ENCODE measurements at regions not wholly inside any gene's neighbourhood (a gene's known extent, or its start where the extent isn't known, plus 50 kb on each side); places are given as distances from the start of the nearest gene placed in this dataset.

DNA sequence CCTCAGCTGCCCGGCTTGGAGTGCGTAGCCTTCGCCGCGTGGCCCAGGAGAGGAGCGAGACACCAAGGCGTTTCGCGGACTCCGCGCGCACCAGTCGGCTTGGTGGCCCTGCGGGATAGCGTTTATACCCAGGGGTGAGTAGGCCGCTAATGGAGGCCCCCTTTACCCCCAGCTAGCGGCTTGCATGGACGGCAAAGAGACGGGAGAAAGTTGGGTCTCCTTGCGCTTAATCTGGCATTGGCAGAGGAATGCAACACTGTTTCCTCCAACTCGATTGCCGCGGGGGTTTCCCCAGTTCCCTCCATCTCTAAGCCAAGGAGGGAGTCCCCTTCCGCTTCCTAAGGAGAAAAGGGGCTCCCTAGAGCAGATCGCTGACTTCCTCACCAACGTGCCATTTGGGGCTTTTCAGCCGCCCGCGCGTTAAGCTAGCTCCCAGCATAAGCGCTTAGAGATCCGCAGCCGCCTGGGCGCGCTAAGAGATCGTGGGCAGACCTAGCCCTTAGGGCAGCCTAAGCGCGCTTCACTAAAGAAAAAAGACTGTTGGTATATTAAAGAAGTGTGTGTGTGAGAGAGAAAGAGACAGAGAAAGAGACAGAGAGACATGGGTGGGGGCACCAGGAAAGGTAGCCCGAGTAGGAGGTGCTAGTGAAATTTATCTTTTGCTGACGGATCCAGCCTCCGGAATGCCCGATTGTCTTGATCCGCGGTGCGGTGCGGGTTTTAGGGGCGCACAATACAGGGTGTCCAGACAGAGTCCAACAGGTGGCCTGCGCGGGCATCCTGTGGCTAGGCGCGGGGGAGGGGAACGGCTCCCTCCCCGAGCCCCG is 597.9 kb upstream of the SGCD start:
- no peak overlapping the region for H2AFZ ChIP-seq (ENCODE audit: low read depth, low read length)

DNA sequence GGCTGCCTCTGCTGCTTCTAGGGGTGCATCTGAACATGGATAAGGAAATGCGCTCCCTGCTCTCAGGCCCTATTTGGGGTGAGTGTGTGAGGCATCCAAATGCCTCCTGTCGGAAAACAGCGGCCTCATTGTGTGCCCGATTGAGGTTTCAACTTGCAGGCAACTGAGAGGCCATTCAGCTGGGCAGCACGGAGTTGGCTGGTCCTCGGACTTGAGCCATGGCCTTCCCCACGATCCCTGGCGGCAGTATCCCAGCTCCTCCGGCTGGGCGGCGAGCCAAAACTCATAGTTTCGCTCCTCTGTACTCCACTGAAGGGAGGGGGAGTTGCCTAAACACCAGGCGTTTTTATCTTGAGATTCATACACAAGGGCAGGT is 597.3 kb upstream of the SGCD start:
- TF ChIP-seq EZH2 (IDR thresholded peaks at IDR 0.05; ENCODE audit: borderline replicate concordance, low read depth, low read length, severe bottlenecking), result no peak
- TF ChIP-seq, protein P1, sequence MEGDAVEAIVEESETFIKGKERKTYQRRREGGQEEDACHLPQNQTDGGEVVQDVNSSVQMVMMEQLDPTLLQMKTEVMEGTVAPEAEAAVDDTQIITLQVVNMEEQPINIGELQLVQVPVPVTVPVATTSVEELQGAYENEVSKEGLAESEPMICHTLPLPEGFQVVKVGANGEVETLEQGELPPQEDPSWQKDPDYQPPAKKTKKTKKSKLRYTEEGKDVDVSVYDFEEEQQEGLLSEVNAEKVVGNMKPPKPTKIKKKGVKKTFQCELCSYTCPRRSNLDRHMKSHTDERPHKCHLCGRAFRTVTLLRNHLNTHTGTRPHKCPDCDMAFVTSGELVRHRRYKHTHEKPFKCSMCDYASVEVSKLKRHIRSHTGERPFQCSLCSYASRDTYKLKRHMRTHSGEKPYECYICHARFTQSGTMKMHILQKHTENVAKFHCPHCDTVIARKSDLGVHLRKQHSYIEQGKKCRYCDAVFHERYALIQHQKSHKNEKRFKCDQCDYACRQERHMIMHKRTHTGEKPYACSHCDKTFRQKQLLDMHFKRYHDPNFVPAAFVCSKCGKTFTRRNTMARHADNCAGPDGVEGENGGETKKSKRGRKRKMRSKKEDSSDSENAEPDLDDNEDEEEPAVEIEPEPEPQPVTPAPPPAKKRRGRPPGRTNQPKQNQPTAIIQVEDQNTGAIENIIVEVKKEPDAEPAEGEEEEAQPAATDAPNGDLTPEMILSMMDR (IDR thresholded peaks at IDR 0.05; ENCODE audit: borderline replicate concordance, extremely low read depth, low read length, poor library complexity, severe bottlenecking), result no peak
- no peaks in the 10 kb centered on the region for H3K36me3 ChIP-seq (ENCODE audit: insufficient read depth, low read length)
- ATAC-seq (ENCODE audit: insufficient read depth, low read depth), result no peak
- H3K9me3 ChIP-seq (ENCODE audit: insufficient read depth, low read length, severe bottlenecking), result no peaks in the 10 kb centered on the region
- DNase-seq, result no peak
- no peak overlapping the region for H3K4me3 ChIP-seq (ENCODE audit: low read depth in 1 of 2, low read length in 2 of 2)
- no peaks in the 10 kb centered on the region for H4K20me1 ChIP-seq (ENCODE audit: insufficient read depth, low read length)
- H3K79me2 ChIP-seq (ENCODE audit: insufficient read depth, low read length), result no peaks in the 10 kb centered on the region
- H3K4me2 ChIP-seq (ENCODE audit: insufficient read depth, low read length), result no peak overlapping the region
- H2AFZ ChIP-seq (ENCODE audit: low read depth, low read length), result no peak overlapping the region
- H3K9ac ChIP-seq (ENCODE audit: low read depth, low read length), result no peak overlapping the region
- no peaks in the 10 kb centered on the region for H3K4me1 ChIP-seq (ENCODE audit: insufficient read depth, low read length)
- no peaks in the 10 kb centered on the region for H3K27me3 ChIP-seq (ENCODE audit: insufficient read depth, low read length, poor library complexity)
- H3K27ac ChIP-seq (ENCODE audit: low read length), result no peak overlapping the region

More for the DNA sequence above, 597.9 kb upstream of the SGCD start:
- no peaks in the 10 kb centered on the region for H3K79me2 ChIP-seq (ENCODE audit: insufficient read depth, low read length)
- H3K4me2 ChIP-seq (ENCODE audit: insufficient read depth, low read length), result no peak overlapping the region
- TF ChIP-seq EZH2 (IDR thresholded peaks at IDR 0.05; ENCODE audit: borderline replicate concordance, low read depth, low read length, severe bottlenecking), result no peak
- TF ChIP-seq, protein P1 (IDR thresholded peaks at IDR 0.05; ENCODE audit: borderline replicate concordance, extremely low read depth, low read length, poor library complexity, severe bottlenecking), result no peak
- H3K36me3 ChIP-seq (ENCODE audit: insufficient read depth, low read length), result no peaks in the 10 kb centered on the region
- H3K4me3 ChIP-seq (ENCODE audit: low read depth in 1 of 2, low read length in 2 of 2), result no peak overlapping the region
- no peak overlapping the region for H3K9ac ChIP-seq (ENCODE audit: low read depth, low read length)
- no peaks in the 10 kb centered on the region for H3K9me3 ChIP-seq (ENCODE audit: insufficient read depth, low read length, severe bottlenecking)
- H3K27ac ChIP-seq (ENCODE audit: low read length), result no peak overlapping the region
- DNase-seq (no peak), ATAC-seq (ENCODE audit: insufficient read depth, low read depth) (no peak)
- no peaks in the 10 kb centered on the region for H3K4me1 ChIP-seq (ENCODE audit: insufficient read depth, low read length)
- H3K27me3 ChIP-seq (ENCODE audit: insufficient read depth, low read length, poor library complexity), result no peaks in the 10 kb centered on the region
- H4K20me1 ChIP-seq (ENCODE audit: insufficient read depth, low read length), result no peaks in the 10 kb centered on the region

DNA sequence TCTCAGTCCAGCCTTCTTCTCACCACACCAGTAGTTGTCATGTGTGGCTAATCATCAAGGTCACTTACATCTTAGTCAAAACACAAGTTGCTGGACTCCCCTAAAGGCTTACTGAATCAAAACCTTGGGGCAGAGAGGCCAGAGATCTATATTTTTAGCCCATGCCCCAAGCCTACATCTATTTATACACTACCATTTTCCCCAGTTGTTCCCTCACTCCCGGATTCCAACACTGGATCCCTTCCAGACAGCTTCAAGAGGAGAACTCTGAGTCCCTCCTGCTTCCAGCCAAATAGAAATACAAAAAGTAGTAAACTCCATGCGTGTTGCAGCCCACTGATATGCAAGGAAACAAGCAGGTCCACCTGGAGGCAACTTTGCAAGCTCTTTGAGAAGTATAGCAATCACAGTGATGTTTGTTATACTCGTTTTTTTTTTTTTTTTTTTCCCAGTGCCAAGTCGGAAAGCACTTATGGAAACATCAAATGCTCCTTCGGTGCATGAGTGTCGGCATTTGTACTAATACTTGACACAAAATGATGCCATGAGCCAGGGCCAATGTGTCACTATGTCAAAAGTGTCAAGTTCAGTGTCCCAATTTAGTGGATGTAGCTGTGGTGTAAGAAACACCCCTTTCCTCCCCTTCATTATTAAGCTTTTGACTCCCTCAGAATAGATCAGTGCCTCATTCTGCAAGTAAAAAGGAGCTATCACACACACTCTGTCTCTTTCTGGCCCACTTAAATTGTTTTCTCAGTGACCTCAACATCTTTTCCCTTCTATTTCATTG is 594.2 kb upstream of the SGCD start:
- Histone ChIP-seq H3K36me3 (ENCODE audit: insufficient read depth, low read length) (no peaks in the 10 kb centered on the region), H3K9ac (ENCODE audit: low read depth, low read length) (no peak overlapping the region), H3K4me3 (ENCODE audit: low read depth in 1 of 2, low read length in 2 of 2) (no peak overlapping the region), H3K27ac (ENCODE audit: low read length) (no peak overlapping the region), H3K9me3 (ENCODE audit: insufficient read depth, low read length, severe bottlenecking) (no peaks in the 10 kb centered on the region), H3K27me3 (ENCODE audit: insufficient read depth, low read length, poor library complexity) (no peaks in the 10 kb centered on the region), H3K4me1 (ENCODE audit: insufficient read depth, low read length) (no peaks in the 10 kb centered on the region), H3K79me2 (ENCODE audit: insufficient read depth, low read length) (no peaks in the 10 kb centered on the region), H2AFZ (ENCODE audit: low read depth, low read length) (no peak overlapping the region), H3K4me2 (ENCODE audit: insufficient read depth, low read length) (no peak overlapping the region), H4K20me1 (ENCODE audit: insufficient read depth, low read length) (no peaks in the 10 kb centered on the region)
- no peak for ATAC-seq (ENCODE audit: insufficient read depth, low read depth)
- no peak for DNase-seq
- no peak for TF ChIP-seq EZH2 (IDR thresholded peaks at IDR 0.05; ENCODE audit: borderline replicate concordance, low read depth, low read length, severe bottlenecking)
- TF ChIP-seq, protein P1 (IDR thresholded peaks at IDR 0.05; ENCODE audit: borderline replicate concordance, extremely low read depth, low read length, poor library complexity, severe bottlenecking), result no peak

Measured in DND-41 (cell line).